Natural killer cell (primary cell): ENCODE measurements at regions not wholly inside any gene's neighbourhood (a gene's known extent, or its start where the extent isn't known, plus 50 kb on each side); places are given as distances from the start of the nearest gene placed in this dataset.

Experiments used
- ATAC-seq, 3 donors: fragments of 150-1000 bp in 2 of 3; fragments of 200-7000 bp in 1 of 3; cut with Tn5 transposase; 1 replicate in 1 of 3; 2 replicates in 2 of 3; pipeline ENCODE4 v1.10.0; 2021; ENCODE audit warnings: mild to moderate bottlenecking in 2 of 3, moderate library complexity in 2 of 3
- DNase-seq, 2 donors: peaks; one replicate each; pipeline versions ENCODE4 v3.0.0 to v3.0.0-alpha.2; 2013 to 2021; ENCODE audit warnings: mixed read lengths in 1 of 2
- H3K27ac ChIP-seq: one replicate; pipeline ENCODE4 v1.5.1; 2013; ENCODE audit warnings: mild to moderate bottlenecking, low read length
- H3K27me3 ChIP-seq: one replicate; pipeline ENCODE4 v1.6.1; 2013; ENCODE audit warnings: low read length; ENCODE audit not compliant: control insufficient read depth, insufficient read depth
- H3K36me3 ChIP-seq: one replicate; pipeline ENCODE4 v1.6.1; 2013; ENCODE audit warnings: low read length; ENCODE audit not compliant: control insufficient read depth, insufficient read depth
- H3K4me1 ChIP-seq: one replicate; pipeline ENCODE4 v1.6.1; 2013; ENCODE audit warnings: low read length; ENCODE audit not compliant: control insufficient read depth, insufficient read depth
- H3K4me3 ChIP-seq: one replicate; pipeline ENCODE4 v1.5.1; 2013; ENCODE audit warnings: low read length
- H3K9me3 ChIP-seq: one replicate; pipeline ENCODE4 v1.6.1; 2013; ENCODE audit warnings: low read length; ENCODE audit not compliant: control insufficient read depth, insufficient read depth
- H3K27ac Mint-ChIP-seq, 2 donors: one replicate each; pipeline ENCODE4 v1.8.0; 2022; ENCODE audit warnings: mild to moderate bottlenecking in 2 of 2, mixed read lengths in 2 of 2, moderate library complexity in 1 of 2
- H3K27me3 Mint-ChIP-seq, 2 donors: one replicate each; pipeline ENCODE4 v1.8.0; 2022; ENCODE audit warnings: low read depth in 2 of 2, mixed read lengths in 2 of 2
- H3K36me3 Mint-ChIP-seq: one replicate; pipeline ENCODE4 v1.8.0; 2022; ENCODE audit warnings: mixed read lengths
- H3K4me1 Mint-ChIP-seq, 2 donors: one replicate each; pipeline ENCODE4 v1.8.0; 2022; ENCODE audit warnings: mixed read lengths in 2 of 2
- H3K4me3 Mint-ChIP-seq: one replicate; pipeline ENCODE4 v1.8.0; 2022; ENCODE audit warnings: mild to moderate bottlenecking, moderate library complexity, mixed read lengths
- H3K9me3 Mint-ChIP-seq, 2 donors: one replicate each; pipeline ENCODE4 v1.8.0; 2022; ENCODE audit warnings: mixed read lengths in 2 of 2
- CTCF ChIP-seq: fragments of 200-600 bp; IDR thresholded peaks from one replicate; pipeline ENCODE4 v1.8.0; 2022; ENCODE audit warnings: antibody characterized with exemption
- WGBS: methylation state at CpG from one replicate; pipeline ENCODE4 v1.1.7; 2013; ENCODE audit warnings: missing lambda C conversion rate; ENCODE audit not compliant: insufficient coverage; 5-methylcytosine and 5-hydroxymethylcytosine counted together
- intact Hi-C: fragments of 100-400 bp; cut with micrococcal nuclease; formaldehyde crosslinking; loops from one replicate; pipeline ENCODE4 v1.14.2; 2022

- Histone ChIP-seq H3K36me3 (no peaks in the 10 kb centered on the region), H3K27ac (no peak overlapping the region), H3K27me3 (no peaks in the 10 kb centered on the region), H3K4me3 (no peak overlapping the region), H3K9me3 (no peaks in the 10 kb centered on the region), H3K4me1 (no peaks in the 10 kb centered on the region)
- no peak for TF ChIP-seq CTCF
- peaks cover 5% of the 10 kb centered on the region in 2 donors for H3K4me1 Mint-ChIP-seq
- H3K4me3 Mint-ChIP-seq, result no peak overlapping the region
- ATAC-seq (no peak), DNase-seq (no peak)
- 100% methylated on average over 2 of the region's 2 CpGs for WGBS
- H3K9me3 Mint-ChIP-seq, result no peaks in the 10 kb centered on the region
- no peaks in the 10 kb centered on the region for H3K36me3 Mint-ChIP-seq
- intact Hi-C loops, result no loop called here
- H3K27me3 Mint-ChIP-seq, result no peaks in the 10 kb centered on the region
- no peak overlapping the region for H3K27ac Mint-ChIP-seq
These were observed 183.8 kb downstream of the DHX35 start for GRCh38 chr20:39145921-39146320.

- Mint-ChIP-seq H3K36me3 (no peaks in the 10 kb centered on the region), H3K9me3 (no peaks in the 10 kb centered on the region), H3K4me1 (peaks cover 5% of the 10 kb centered on the region in 2 donors), H3K27ac (no peak overlapping the region), H3K4me3 (no peak overlapping the region), H3K27me3 (no peaks in the 10 kb centered on the region)
- H3K4me1 ChIP-seq, result no peaks in the 10 kb centered on the region
- ATAC-seq (no peak), DNase-seq (no peak)
- intact Hi-C loops, result no loop called here
- H3K4me3 ChIP-seq, result no peak overlapping the region
- 94% methylated on average over 4 of the region's 4 CpGs for WGBS
- H3K27ac ChIP-seq, result no peak overlapping the region
- H3K27me3 ChIP-seq, result no peaks in the 10 kb centered on the region
- no peaks in the 10 kb centered on the region for H3K36me3 ChIP-seq
- H3K9me3 ChIP-seq, result no peaks in the 10 kb centered on the region
- TF ChIP-seq CTCF, result no peak
These were observed 182.6 kb downstream of the DHX35 start for GRCh38 chr20:39144757-39145156.

GRCh38 chr20:39142407-39143096, 180.4 kb downstream of the DHX35 start:
- ATAC-seq, result no peak
- Histone ChIP-seq H3K4me3 (no peak overlapping the region), H3K9me3 (no peaks in the 10 kb centered on the region), H3K36me3 (no peaks in the 10 kb centered on the region), H3K27ac (no peak overlapping the region), H3K27me3 (no peaks in the 10 kb centered on the region), H3K4me1 (no peaks in the 10 kb centered on the region)
- peaks cover 5% of the 10 kb centered on the region in 2 donors for H3K4me1 Mint-ChIP-seq
- H3K4me3 Mint-ChIP-seq, result no peak overlapping the region
- DNase-seq, result no peak
- H3K36me3 Mint-ChIP-seq, result no peaks in the 10 kb centered on the region
- 82% methylated on average over 11 of the region's 13 CpGs for WGBS
- no peak for TF ChIP-seq CTCF
- no peaks in the 10 kb centered on the region for H3K27me3 Mint-ChIP-seq
- intact Hi-C loops, result no loop called here
- H3K9me3 Mint-ChIP-seq, result no peaks in the 10 kb centered on the region
- no peak overlapping the region for H3K27ac Mint-ChIP-seq

- intact Hi-C loops, result no loop called here
- Mint-ChIP-seq H3K4me1 (no peaks in the 10 kb centered on the region), H3K27me3 (no peaks in the 10 kb centered on the region), H3K27ac (no peak overlapping the region), H3K9me3 (no peaks in the 10 kb centered on the region), H3K36me3 (no peaks in the 10 kb centered on the region), H3K4me3 (no peak overlapping the region)
- no peaks in the 10 kb centered on the region for H3K4me1 ChIP-seq
- no peak overlapping the region for H3K27ac ChIP-seq
- DNase-seq, result no peak
- peaks cover 2% of the 10 kb centered on the region for H3K36me3 ChIP-seq
- H3K9me3 ChIP-seq, result no peaks in the 10 kb centered on the region
- ATAC-seq, result no peak
- no peak for TF ChIP-seq CTCF
- H3K27me3 ChIP-seq, result no peaks in the 10 kb centered on the region
- no peak overlapping the region for H3K4me3 ChIP-seq
These were observed 175.2 kb downstream of the DHX35 start for GRCh38 chr20:39137299-39137698.
